Osteocyte (in vitro differentiated cells): ENCODE measurements at regions not wholly inside any gene's neighbourhood (a gene's known extent, or its start where the extent isn't known, plus 50 kb on each side); places are given as distances from the start of the nearest gene placed in this dataset.

Source experiments
- DNase-seq: peaks from one replicate; pipeline ENCODE4 v3.0.0; 2021; ENCODE audit warnings: mixed read lengths; ENCODE audit not compliant: unreplicated experiment; ENCODE audit errors: extremely low spot score
- H3K27ac Mint-ChIP-seq: one replicate; pipeline ENCODE4 v1.8.0; 2021; ENCODE audit warnings: mild to moderate bottlenecking, mixed read lengths; ENCODE audit not compliant: unreplicated experiment
- H3K27me3 Mint-ChIP-seq: one replicate; pipeline ENCODE4 v1.8.0; 2021; ENCODE audit warnings: mixed read lengths; ENCODE audit not compliant: unreplicated experiment
- H3K36me3 Mint-ChIP-seq: one replicate; pipeline ENCODE4 v1.8.0; 2021; ENCODE audit warnings: mixed read lengths; ENCODE audit not compliant: unreplicated experiment
- H3K4me1 Mint-ChIP-seq: one replicate; pipeline ENCODE4 v1.8.0; 2021; ENCODE audit warnings: mixed read lengths; ENCODE audit not compliant: unreplicated experiment
- H3K4me3 Mint-ChIP-seq: one replicate; pipeline ENCODE4 v1.8.0; 2021; ENCODE audit warnings: mild to moderate bottlenecking, moderate library complexity, mixed read lengths; ENCODE audit not compliant: unreplicated experiment
- H3K9me3 Mint-ChIP-seq: one replicate; pipeline ENCODE4 v1.8.0; 2021; ENCODE audit warnings: mixed read lengths; ENCODE audit not compliant: unreplicated experiment
- TF ChIP-seq, protein P1 (sequence below): fragments of 200-600 bp; sonication (generic); IDR thresholded peaks from 2 replicates; pipeline ENCODE4 v1.5.0; 2021; ENCODE audit warnings: antibody characterized with exemption, mild to moderate bottlenecking, moderate library complexity

DNA sequence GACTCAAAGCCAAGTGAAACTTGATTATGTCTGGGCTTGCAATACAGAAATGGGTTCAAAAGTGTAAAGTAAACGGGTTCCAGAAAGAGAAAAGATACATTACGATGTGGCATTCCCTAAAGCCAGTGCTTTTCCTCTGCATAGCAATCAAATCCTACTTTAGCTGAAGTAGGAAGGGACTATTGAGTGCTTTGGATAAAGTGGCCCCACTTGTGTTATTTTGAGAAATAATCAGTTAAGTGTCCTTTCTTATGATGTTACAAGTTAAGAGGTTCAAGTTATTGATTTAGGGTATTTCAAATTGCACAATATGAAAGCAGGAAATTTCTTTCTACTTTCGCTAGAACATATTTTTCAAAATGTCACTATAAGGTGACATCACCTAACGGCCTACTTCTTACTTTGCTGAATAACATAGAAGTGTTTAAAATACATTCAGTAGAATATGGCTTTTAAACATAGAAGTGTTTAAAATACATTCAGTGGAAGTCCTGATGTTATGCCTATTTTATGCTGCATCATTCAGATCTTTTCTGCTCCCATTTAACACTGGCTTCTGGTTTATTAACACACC lies 235.2 kb downstream of the DTHD1 start:
- Mint-ChIP-seq H3K27ac (no peak overlapping the region), H3K27me3 (no peaks in the 10 kb centered on the region), H3K4me1 (no peaks in the 10 kb centered on the region), H3K9me3 (peaks cover 8% of the 10 kb centered on the region), H3K4me3 (no peak overlapping the region), H3K36me3 (no peaks in the 10 kb centered on the region)
- TF ChIP-seq, protein P1, sequence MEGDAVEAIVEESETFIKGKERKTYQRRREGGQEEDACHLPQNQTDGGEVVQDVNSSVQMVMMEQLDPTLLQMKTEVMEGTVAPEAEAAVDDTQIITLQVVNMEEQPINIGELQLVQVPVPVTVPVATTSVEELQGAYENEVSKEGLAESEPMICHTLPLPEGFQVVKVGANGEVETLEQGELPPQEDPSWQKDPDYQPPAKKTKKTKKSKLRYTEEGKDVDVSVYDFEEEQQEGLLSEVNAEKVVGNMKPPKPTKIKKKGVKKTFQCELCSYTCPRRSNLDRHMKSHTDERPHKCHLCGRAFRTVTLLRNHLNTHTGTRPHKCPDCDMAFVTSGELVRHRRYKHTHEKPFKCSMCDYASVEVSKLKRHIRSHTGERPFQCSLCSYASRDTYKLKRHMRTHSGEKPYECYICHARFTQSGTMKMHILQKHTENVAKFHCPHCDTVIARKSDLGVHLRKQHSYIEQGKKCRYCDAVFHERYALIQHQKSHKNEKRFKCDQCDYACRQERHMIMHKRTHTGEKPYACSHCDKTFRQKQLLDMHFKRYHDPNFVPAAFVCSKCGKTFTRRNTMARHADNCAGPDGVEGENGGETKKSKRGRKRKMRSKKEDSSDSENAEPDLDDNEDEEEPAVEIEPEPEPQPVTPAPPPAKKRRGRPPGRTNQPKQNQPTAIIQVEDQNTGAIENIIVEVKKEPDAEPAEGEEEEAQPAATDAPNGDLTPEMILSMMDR = no peak
- DNase-seq = no peak

DNA sequence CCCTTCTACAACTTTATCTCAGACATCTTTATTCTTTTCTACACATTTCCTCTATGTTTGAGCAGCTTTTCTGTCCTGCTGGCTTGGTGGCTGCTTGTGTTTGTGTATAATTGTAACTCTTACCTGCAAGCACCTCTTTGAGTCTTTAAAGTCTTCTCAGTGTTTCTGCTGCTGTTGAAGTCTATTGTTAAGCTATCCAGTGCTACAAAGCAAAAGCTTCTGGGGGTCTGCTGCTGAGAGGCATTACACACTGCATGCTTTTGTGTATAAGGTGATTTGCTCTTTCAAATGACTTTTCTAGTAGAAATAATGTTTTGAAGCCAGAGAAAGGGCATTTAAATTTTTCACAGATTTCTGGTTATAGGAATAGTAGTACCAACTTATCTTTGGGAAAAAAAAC lies 241.8 kb downstream of the DTHD1 start:
- Mint-ChIP-seq H3K27me3 (no peaks in the 10 kb centered on the region), H3K9me3 (peaks cover 22% of the 10 kb centered on the region), H3K36me3 (no peaks in the 10 kb centered on the region), H3K4me3 (no peak overlapping the region), H3K4me1 (no peaks in the 10 kb centered on the region), H3K27ac (no peak overlapping the region)
- no peak for DNase-seq
- TF ChIP-seq, protein P1 = no peak

DNA sequence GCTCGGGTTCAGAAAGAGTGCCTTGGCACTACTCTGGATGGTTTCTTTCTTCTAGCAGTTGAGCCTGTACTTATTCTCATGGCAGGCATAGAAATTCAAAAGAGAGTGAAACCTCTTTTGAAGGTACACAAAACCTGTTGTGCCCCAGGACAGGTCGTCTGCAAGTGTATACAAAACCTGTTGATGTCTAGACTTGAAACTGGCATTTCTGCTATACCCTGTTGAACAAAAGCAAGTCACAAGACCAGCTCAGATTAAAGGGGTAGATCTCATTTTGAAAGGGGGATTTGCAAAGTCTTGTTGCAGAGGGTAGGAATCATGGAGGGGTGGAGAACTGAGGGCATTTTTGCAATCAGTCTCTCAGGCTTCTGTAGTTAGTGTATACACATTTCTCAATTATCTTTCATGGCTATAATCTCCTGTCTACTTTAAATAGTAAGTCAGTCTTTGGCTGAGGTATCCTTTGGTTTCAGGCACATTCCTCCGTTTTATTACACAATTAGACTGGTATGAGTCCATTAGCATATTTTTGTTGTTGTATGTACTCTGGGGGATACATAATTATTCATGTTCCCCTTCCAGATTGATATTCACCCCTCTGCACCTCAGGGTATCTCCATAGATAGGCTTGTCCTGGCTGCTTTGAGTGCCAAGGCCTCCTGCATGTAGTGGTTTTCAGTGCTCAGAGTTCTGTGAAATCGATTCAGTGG lies 251.4 kb downstream of the DTHD1 start:
- H3K4me3 Mint-ChIP-seq = no peak overlapping the region
- DNase-seq = no peak
- no peaks in the 10 kb centered on the region for H3K36me3 Mint-ChIP-seq
- no peaks in the 10 kb centered on the region for H3K27me3 Mint-ChIP-seq
- peaks cover 15% of the 10 kb centered on the region for H3K9me3 Mint-ChIP-seq
- no peak overlapping the region for H3K27ac Mint-ChIP-seq
- TF ChIP-seq, protein P1 = no peak
- H3K4me1 Mint-ChIP-seq = no peaks in the 10 kb centered on the region

DNA sequence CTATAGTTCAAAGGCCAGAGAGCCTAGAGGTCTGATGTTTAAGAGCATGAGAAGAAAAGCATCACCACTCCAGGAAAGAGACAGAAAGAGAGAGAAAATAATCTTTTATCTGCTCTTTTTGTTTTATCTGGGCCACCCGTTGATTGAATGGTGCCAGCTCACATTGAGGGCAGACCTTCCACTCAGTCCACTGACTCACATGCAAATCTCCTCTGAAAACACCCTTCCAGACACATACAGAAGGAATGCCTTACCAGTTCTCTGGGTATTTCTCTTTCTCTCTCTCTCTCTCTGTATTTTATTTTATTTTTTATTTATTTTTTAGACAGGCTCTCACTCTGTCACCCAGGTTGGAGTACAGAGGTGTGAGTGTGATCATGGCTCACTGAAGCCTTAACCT lies 252.5 kb downstream of the DTHD1 start:
- TF ChIP-seq, protein P1 = no peak
- peaks cover 4% of the 10 kb centered on the region for H3K9me3 Mint-ChIP-seq
- no peaks in the 10 kb centered on the region for H3K36me3 Mint-ChIP-seq
- H3K4me3 Mint-ChIP-seq = no peak overlapping the region
- DNase-seq = no peak
- H3K4me1 Mint-ChIP-seq = no peaks in the 10 kb centered on the region
- no peaks in the 10 kb centered on the region for H3K27me3 Mint-ChIP-seq
- H3K27ac Mint-ChIP-seq = no peak overlapping the region

DNA sequence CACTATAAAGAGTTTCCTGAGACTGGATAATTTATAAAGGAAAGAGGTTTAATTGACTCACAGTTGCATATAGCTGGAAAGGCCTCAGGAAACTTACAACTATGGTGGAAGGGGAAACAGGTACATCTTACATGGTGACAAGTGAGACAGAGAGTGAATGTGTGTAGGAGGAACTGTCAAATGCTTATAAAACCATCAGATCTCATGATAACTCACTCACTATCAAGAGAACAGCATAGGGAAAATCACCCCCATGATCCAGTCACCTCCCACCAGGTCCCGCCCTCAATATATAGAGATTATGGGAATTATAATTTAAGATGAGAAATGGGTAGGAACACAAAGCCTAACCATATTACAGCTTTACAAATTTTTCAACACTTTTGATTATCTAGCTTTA lies 266.0 kb downstream of the DTHD1 start:
- Mint-ChIP-seq H3K4me3 (no peak overlapping the region), H3K9me3 (no peaks in the 10 kb centered on the region), H3K36me3 (no peaks in the 10 kb centered on the region), H3K27ac (no peak overlapping the region), H3K4me1 (no peaks in the 10 kb centered on the region), H3K27me3 (no peaks in the 10 kb centered on the region)
- TF ChIP-seq, protein P1 = no peak
- no peak for DNase-seq
